ENCODE measurements at regions not wholly inside any gene's neighbourhood (a gene's known extent, or its start where the extent isn't known, plus 50 kb on each side); places are given as distances from the start of the nearest gene placed in this dataset.

GRCh38 chr2:238645716-238646115 is 202.2 kb upstream of the TWIST2 start:
- Histone ChIP-seq H3K4me3 (ENCODE audit: low read length) (no peak overlapping the region), H3K4me2 (ENCODE audit: low read length) (no peak overlapping the region), H2AFZ (ENCODE audit: low read depth, low read length) (no peak overlapping the region), H3K36me3 (replicated peaks; ENCODE audit: low read depth, low read length) (no peaks in the 10 kb centered on the region), H3K27ac (ENCODE audit: low read length) (no peak overlapping the region), H3K4me1 (ENCODE audit: low read length) (peaks cover 4% of the 10 kb centered on the region; the same call in 1 of the 2 replicates), H3K9me3 (ENCODE audit: insufficient read depth, low read length) (no peaks in the 10 kb centered on the region), H3K27me3 (ENCODE audit: low read depth, low read length) (no peaks in the 10 kb centered on the region), H4K20me1 (ENCODE audit: insufficient read depth, low read length) (no peaks in the 10 kb centered on the region), H3K9ac (ENCODE audit: low read length) (no peak overlapping the region), H3K79me2 (ENCODE audit: low read length) (no peaks in the 10 kb centered on the region)
- no peak for TF ChIP-seq CTCF (IDR thresholded peaks at IDR 0.05; ENCODE audit: low read depth, low read length)
- no peak for TF ChIP-seq EZH2phosphoT487 (IDR thresholded peaks at IDR 0.05; ENCODE audit: low read depth)

GRCh38 chr2:238646281-238646680 is 201.6 kb upstream of the TWIST2 start:
- TF ChIP-seq CTCF (IDR thresholded peaks at IDR 0.05; ENCODE audit: low read depth, low read length) (no peak), EZH2phosphoT487 (IDR thresholded peaks at IDR 0.05; ENCODE audit: low read depth) (no peak)

DNA sequence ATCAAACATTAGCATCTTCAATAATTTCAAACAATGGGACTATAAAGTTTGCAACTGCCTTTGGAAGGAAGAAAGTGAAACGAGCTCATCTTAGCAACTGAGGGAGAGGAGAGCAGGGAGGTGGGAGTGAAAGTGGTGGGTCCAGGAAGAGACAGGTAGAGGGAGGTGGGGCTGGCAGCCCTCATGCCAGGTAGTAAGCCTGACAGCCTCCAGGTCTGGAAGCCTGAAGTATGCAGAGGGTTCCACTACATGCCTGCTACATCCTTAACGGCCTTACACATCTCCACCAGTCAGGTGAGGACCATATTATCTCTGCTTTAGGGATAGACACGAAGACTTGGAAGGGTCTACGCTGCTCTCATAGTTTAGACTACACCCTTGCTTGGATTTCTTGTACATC is 201.1 kb upstream of the TWIST2 start:
- no peak overlapping the region for H3K9ac ChIP-seq (ENCODE audit: low read length)
- H3K4me1 ChIP-seq (ENCODE audit: low read length): peaks cover 4% of the 10 kb centered on the region; the same call in 1 of the 2 replicates
- H3K9me3 ChIP-seq (ENCODE audit: insufficient read depth, low read length): no peaks in the 10 kb centered on the region
- H3K36me3 ChIP-seq (replicated peaks; ENCODE audit: low read depth, low read length): no peaks in the 10 kb centered on the region
- TF ChIP-seq CTCF (IDR thresholded peaks at IDR 0.05; ENCODE audit: low read depth, low read length): no peak
- no peak for TF ChIP-seq EZH2phosphoT487 (IDR thresholded peaks at IDR 0.05; ENCODE audit: low read depth)
- H2AFZ ChIP-seq (ENCODE audit: low read depth, low read length): no peak overlapping the region
- no peaks in the 10 kb centered on the region for H4K20me1 ChIP-seq (ENCODE audit: insufficient read depth, low read length)
- H3K27ac ChIP-seq (ENCODE audit: low read length): no peak overlapping the region
- no peaks in the 10 kb centered on the region for H3K27me3 ChIP-seq (ENCODE audit: low read depth, low read length)
- no peak overlapping the region for H3K4me2 ChIP-seq (ENCODE audit: low read length)
- no peaks in the 10 kb centered on the region for H3K79me2 ChIP-seq (ENCODE audit: low read length)
- H3K4me3 ChIP-seq (ENCODE audit: low read length): no peak overlapping the region

More at GRCh38 chr2:238646281-238646680, 201.6 kb upstream of the TWIST2 start:
- no peaks in the 10 kb centered on the region for H3K79me2 ChIP-seq (ENCODE audit: low read length)
- H3K9ac ChIP-seq (ENCODE audit: low read length): no peak overlapping the region
- H3K4me2 ChIP-seq (ENCODE audit: low read length): no peak overlapping the region
- H3K36me3 ChIP-seq (replicated peaks; ENCODE audit: low read depth, low read length): no peaks in the 10 kb centered on the region
- no peak overlapping the region for H2AFZ ChIP-seq (ENCODE audit: low read depth, low read length)
- H3K27ac ChIP-seq (ENCODE audit: low read length): no peak overlapping the region
- no peaks in the 10 kb centered on the region for H3K9me3 ChIP-seq (ENCODE audit: insufficient read depth, low read length)
- H3K4me3 ChIP-seq (ENCODE audit: low read length): no peak overlapping the region
- H3K27me3 ChIP-seq (ENCODE audit: low read depth, low read length): no peaks in the 10 kb centered on the region
- no peaks in the 10 kb centered on the region for H4K20me1 ChIP-seq (ENCODE audit: insufficient read depth, low read length)
- peaks cover 4% of the 10 kb centered on the region; the same call in 1 of the 2 replicates for H3K4me1 ChIP-seq (ENCODE audit: low read length)

- Histone ChIP-seq H3K27ac (ENCODE audit: low read length) (no peak overlapping the region), H3K27me3 (ENCODE audit: low read depth, low read length) (no peaks in the 10 kb centered on the region)
- TF ChIP-seq EZH2phosphoT487 (IDR thresholded peaks at IDR 0.05; ENCODE audit: low read depth) (no peak), CTCF (IDR thresholded peaks at IDR 0.05; ENCODE audit: low read depth, low read length) (no peak)
Observed at GRCh38 chr2:238649123-238649522, 198.8 kb upstream of the TWIST2 start.

More at GRCh38 chr2:238649123-238649522, 198.8 kb upstream of the TWIST2 start:
- H2AFZ ChIP-seq (ENCODE audit: low read depth, low read length): no peak overlapping the region
- no peak overlapping the region for H3K9ac ChIP-seq (ENCODE audit: low read length)
- H3K36me3 ChIP-seq (replicated peaks; ENCODE audit: low read depth, low read length): no peaks in the 10 kb centered on the region
- no peak overlapping the region for H3K4me3 ChIP-seq (ENCODE audit: low read length)
- no peaks in the 10 kb centered on the region for H3K79me2 ChIP-seq (ENCODE audit: low read length)
- no peaks in the 10 kb centered on the region for H3K9me3 ChIP-seq (ENCODE audit: insufficient read depth, low read length)
- no peaks in the 10 kb centered on the region for H4K20me1 ChIP-seq (ENCODE audit: insufficient read depth, low read length)
- peaks cover 4% of the 10 kb centered on the region; the same call in 1 of the 2 replicates for H3K4me1 ChIP-seq (ENCODE audit: low read length)
- no peak overlapping the region for H3K4me2 ChIP-seq (ENCODE audit: low read length)
